ENCODE measurements at regions not wholly inside any gene's neighbourhood (a gene's known extent, or its start where the extent isn't known, plus 50 kb on each side); places are given as distances from the start of the nearest gene placed in this dataset.

DNA sequence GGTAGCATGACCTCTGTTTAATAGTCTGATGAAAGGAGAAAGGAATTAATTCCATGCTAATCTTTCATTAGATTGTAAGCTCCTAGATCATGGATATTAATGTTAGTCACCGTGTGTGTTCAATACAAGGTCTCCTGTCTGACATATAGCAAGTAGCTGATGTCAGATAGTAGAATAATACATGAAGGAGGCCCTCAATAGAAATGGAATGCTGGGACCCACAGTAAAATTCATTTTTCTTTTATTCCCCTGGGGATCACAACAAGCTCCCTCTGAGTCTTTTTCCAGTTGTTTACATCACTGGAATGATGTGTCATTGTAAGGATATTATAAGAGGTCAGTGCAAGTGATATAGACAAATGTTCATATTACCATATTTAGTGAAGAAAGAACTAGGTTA lies 240.3 kb upstream of the TRPC7 start:
- Histone ChIP-seq H3K27me3 (replicated peaks; ENCODE audit: insufficient read depth) (no peaks in the 10 kb centered on the region), H3K9ac (no peak overlapping the region), H4K20me1 (ENCODE audit: insufficient read depth) (no peaks in the 10 kb centered on the region), H3K36me3 (ENCODE audit: low read depth) (no peaks in the 10 kb centered on the region), H3K4me1 (ENCODE audit: insufficient read depth) (no peaks in the 10 kb centered on the region), H3K79me2 (ENCODE audit: insufficient read depth) (no peaks in the 10 kb centered on the region), H3K9me3 (ENCODE audit: low read depth) (no peaks in the 10 kb centered on the region), H2AFZ (no peak overlapping the region), H3K9me2 (ENCODE audit: insufficient read depth) (no peaks in the 10 kb centered on the region), H3K4me2 (ENCODE audit: unreplicated experiment) (no peak overlapping the region), H3K27ac (no peak overlapping the region), H3K4me3 (no peak overlapping the region), H3F3A (ENCODE audit: insufficient read depth) (no peaks in the 10 kb centered on the region)
- DNase-seq = no peak
- in situ Hi-C loops (cut with MboI) = no loop called here
- 44 to 60% methylated on average over 1 of the region's 1 CpG for WGBS, 2 experiments (ENCODE audit: low coverage in 1 of 2, low lambda C conversion rate in 2 of 2, missing lambda C conversion rate in 2 of 2)
- TF ChIP-seq EZH2 (IDR thresholded peaks at IDR 0.05; ENCODE audit: insufficient read depth, poor library complexity, severe bottlenecking) (no peak), EZH2phosphoT487 (IDR thresholded peaks at IDR 0.05; ENCODE audit: insufficient read depth, low read depth) (no peak)

DNA sequence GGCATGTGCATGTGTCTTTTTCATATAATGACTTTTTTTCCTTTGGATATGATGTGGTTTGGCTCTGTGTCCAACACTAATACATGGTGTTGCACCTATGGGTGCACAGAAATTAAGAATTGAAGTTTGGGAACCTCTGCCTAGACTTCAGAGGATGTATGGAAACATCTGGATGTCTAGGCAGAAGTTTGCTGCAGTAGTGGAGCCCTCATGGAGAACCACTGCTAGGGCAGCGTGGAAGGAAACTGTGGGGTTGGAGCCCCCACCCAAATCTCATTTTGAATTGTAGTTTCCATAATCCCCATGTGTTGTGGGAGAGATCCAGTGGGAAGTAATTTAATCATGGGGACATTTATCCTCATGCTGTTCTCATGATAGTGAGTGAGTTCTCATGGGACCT lies 235.0 kb upstream of the TRPC7 start:
- no peaks in the 10 kb centered on the region for H3K36me3 ChIP-seq (ENCODE audit: low read depth)
- H3K4me1 ChIP-seq (ENCODE audit: insufficient read depth) = no peaks in the 10 kb centered on the region
- H3K27me3 ChIP-seq (replicated peaks; ENCODE audit: insufficient read depth) = no peaks in the 10 kb centered on the region
- no peak for DNase-seq
- no peaks in the 10 kb centered on the region for H3K9me2 ChIP-seq (ENCODE audit: insufficient read depth)
- no peak overlapping the region for H2AFZ ChIP-seq
- no peak overlapping the region for H3K27ac ChIP-seq
- H3F3A ChIP-seq (ENCODE audit: insufficient read depth) = no peaks in the 10 kb centered on the region
- H3K9me3 ChIP-seq (ENCODE audit: low read depth) = no peaks in the 10 kb centered on the region
- TF ChIP-seq EZH2phosphoT487 (IDR thresholded peaks at IDR 0.05; ENCODE audit: insufficient read depth, low read depth) (no peak), EZH2 (IDR thresholded peaks at IDR 0.05; ENCODE audit: insufficient read depth, poor library complexity, severe bottlenecking) (no peak)
- no peak overlapping the region for H3K4me2 ChIP-seq (ENCODE audit: unreplicated experiment)
- H3K9ac ChIP-seq = no peak overlapping the region
- no peaks in the 10 kb centered on the region for H3K79me2 ChIP-seq (ENCODE audit: insufficient read depth)
- 33 to 48% methylated on average over 1 of the region's 1 CpG for WGBS, 2 experiments (ENCODE audit: low coverage in 1 of 2, low lambda C conversion rate in 2 of 2, missing lambda C conversion rate in 2 of 2)
- no peaks in the 10 kb centered on the region for H4K20me1 ChIP-seq (ENCODE audit: insufficient read depth)
- in situ Hi-C loops (cut with MboI) = no loop called here
- H3K4me3 ChIP-seq = no peak overlapping the region

DNA sequence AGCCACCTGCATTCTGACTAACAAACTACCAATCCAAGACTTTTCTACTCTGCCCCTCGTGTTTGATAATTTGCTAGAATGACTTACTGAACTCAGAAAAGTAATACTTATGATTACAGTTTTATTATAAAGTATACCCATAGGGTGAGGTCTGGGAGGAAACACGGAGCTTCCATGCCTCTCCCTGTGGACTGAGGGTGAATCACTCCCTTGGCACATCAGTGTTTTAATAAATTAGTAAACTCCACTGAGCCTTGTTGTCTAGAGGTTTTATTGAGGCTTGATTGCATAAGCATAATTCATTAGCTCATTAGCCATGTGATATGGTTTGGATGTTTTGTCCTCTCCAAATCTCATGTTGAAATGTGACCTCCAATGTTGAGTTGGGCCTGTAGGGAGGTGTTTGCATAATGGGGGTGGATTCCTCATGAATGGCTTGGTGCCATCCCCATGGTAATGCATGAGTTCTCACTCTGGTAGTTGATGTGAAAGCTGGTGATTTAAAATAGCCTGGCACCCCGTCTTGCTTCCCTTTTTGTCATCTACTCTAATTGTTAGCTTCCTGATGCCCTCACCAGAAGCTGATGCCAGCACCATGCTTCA lies 233.6 kb upstream of the TRPC7 start:
- no peak overlapping the region for H3K4me3 ChIP-seq
- in situ Hi-C loops (cut with MboI) = no loop called here
- H3K9me3 ChIP-seq (ENCODE audit: low read depth) = no peaks in the 10 kb centered on the region
- H2AFZ ChIP-seq = no peak overlapping the region
- H4K20me1 ChIP-seq (ENCODE audit: insufficient read depth) = no peaks in the 10 kb centered on the region
- H3K4me2 ChIP-seq (ENCODE audit: unreplicated experiment) = no peak overlapping the region
- no peaks in the 10 kb centered on the region for H3K27me3 ChIP-seq (replicated peaks; ENCODE audit: insufficient read depth)
- no peaks in the 10 kb centered on the region for H3K36me3 ChIP-seq (ENCODE audit: low read depth)
- H3F3A ChIP-seq (ENCODE audit: insufficient read depth) = no peaks in the 10 kb centered on the region
- TF ChIP-seq EZH2phosphoT487 (IDR thresholded peaks at IDR 0.05; ENCODE audit: insufficient read depth, low read depth) (no peak), EZH2 (IDR thresholded peaks at IDR 0.05; ENCODE audit: insufficient read depth, poor library complexity, severe bottlenecking) (no peak)
- no peak overlapping the region for H3K27ac ChIP-seq
- no peak overlapping the region for H3K9ac ChIP-seq
- no peak for DNase-seq
- no peaks in the 10 kb centered on the region for H3K79me2 ChIP-seq (ENCODE audit: insufficient read depth)
- no peaks in the 10 kb centered on the region for H3K9me2 ChIP-seq (ENCODE audit: insufficient read depth)
- H3K4me1 ChIP-seq (ENCODE audit: insufficient read depth) = no peaks in the 10 kb centered on the region
- WGBS, 2 experiments (ENCODE audit: low coverage in 1 of 2, low lambda C conversion rate in 2 of 2, missing lambda C conversion rate in 2 of 2) = 16 to 17% methylated on average over 3 of the region's 3 CpGs

DNA sequence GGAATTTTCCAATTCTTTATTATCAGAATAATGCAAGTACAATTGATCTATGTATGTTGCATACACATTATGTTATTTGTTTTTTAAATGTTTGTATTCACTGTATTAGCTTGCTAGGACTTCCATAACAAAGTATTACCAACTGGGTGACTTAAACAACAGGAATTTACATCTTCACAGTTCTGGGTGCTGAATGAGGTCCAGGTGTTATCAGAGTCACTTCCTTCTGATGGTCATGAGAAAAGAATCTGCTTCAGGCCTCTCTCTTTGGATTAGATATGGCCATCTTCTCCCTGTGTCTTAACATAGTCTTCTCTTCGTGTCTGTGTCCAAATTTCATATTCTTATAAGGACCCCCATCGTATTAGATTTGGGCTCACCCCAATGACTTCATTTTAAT lies 229.1 kb upstream of the TRPC7 start:
- Histone ChIP-seq H3K27ac (no peak overlapping the region), H3K79me2 (ENCODE audit: insufficient read depth) (no peaks in the 10 kb centered on the region), H3K4me3 (no peak overlapping the region), H3K27me3 (replicated peaks; ENCODE audit: insufficient read depth) (no peaks in the 10 kb centered on the region), H3K4me1 (ENCODE audit: insufficient read depth) (no peaks in the 10 kb centered on the region), H3K9me3 (ENCODE audit: low read depth) (no peaks in the 10 kb centered on the region), H3K9me2 (ENCODE audit: insufficient read depth) (no peaks in the 10 kb centered on the region), H4K20me1 (ENCODE audit: insufficient read depth) (no peaks in the 10 kb centered on the region), H3K4me2 (ENCODE audit: unreplicated experiment) (no peak overlapping the region), H3F3A (ENCODE audit: insufficient read depth) (no peaks in the 10 kb centered on the region), H3K36me3 (ENCODE audit: low read depth) (no peaks in the 10 kb centered on the region), H2AFZ (no peak overlapping the region), H3K9ac (no peak overlapping the region)
- DNase-seq = no peak
- in situ Hi-C loops (cut with MboI) = no loop called here
- WGBS, 2 experiments (ENCODE audit: low coverage in 1 of 2, low lambda C conversion rate in 2 of 2, missing lambda C conversion rate in 2 of 2) = 29 to 31% methylated on average over 2 of the region's 2 CpGs
- TF ChIP-seq EZH2 (IDR thresholded peaks at IDR 0.05; ENCODE audit: insufficient read depth, poor library complexity, severe bottlenecking) (no peak), EZH2phosphoT487 (IDR thresholded peaks at IDR 0.05; ENCODE audit: insufficient read depth, low read depth) (no peak)

DNA sequence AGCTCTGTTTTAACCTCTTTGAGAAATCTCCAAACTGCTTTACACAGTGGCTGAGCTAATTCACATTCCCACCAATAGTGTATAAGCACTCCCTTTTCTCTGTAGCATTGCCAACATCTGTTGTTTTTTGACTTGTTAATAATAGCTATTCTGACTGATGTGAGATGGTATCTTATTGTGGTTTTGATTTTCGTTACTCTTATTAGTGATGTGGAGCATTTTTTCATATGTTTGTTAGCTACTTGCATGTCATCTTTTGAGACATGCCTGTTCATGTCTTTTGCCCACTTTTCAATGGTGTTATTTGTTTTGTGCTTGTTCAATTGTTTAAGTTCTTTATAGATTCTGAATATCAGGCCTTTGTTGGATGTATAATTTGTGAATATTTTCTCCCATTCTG lies 225.2 kb upstream of the TRPC7 start:
- no peak overlapping the region for H3K9ac ChIP-seq
- H4K20me1 ChIP-seq (ENCODE audit: insufficient read depth) = no peaks in the 10 kb centered on the region
- in situ Hi-C loops (cut with MboI) = no loop called here
- H3K9me2 ChIP-seq (ENCODE audit: insufficient read depth) = no peaks in the 10 kb centered on the region
- no peak for DNase-seq
- no peak overlapping the region for H3K27ac ChIP-seq
- H2AFZ ChIP-seq = no peak overlapping the region
- no peak overlapping the region for H3K4me3 ChIP-seq
- H3K79me2 ChIP-seq (ENCODE audit: insufficient read depth) = no peaks in the 10 kb centered on the region
- WGBS, 2 experiments (ENCODE audit: low coverage in 1 of 2, low lambda C conversion rate in 2 of 2, missing lambda C conversion rate in 2 of 2) = 4 to 5% methylated on average over 1 of the region's 1 CpG
- H3K36me3 ChIP-seq (ENCODE audit: low read depth) = no peaks in the 10 kb centered on the region
- TF ChIP-seq EZH2phosphoT487 (IDR thresholded peaks at IDR 0.05; ENCODE audit: insufficient read depth, low read depth) (no peak), EZH2 (IDR thresholded peaks at IDR 0.05; ENCODE audit: insufficient read depth, poor library complexity, severe bottlenecking) (no peak)
- H3F3A ChIP-seq (ENCODE audit: insufficient read depth) = no peaks in the 10 kb centered on the region
- H3K4me1 ChIP-seq (ENCODE audit: insufficient read depth) = no peaks in the 10 kb centered on the region
- H3K27me3 ChIP-seq (replicated peaks; ENCODE audit: insufficient read depth) = no peaks in the 10 kb centered on the region
- no peak overlapping the region for H3K4me2 ChIP-seq (ENCODE audit: unreplicated experiment)
- no peaks in the 10 kb centered on the region for H3K9me3 ChIP-seq (ENCODE audit: low read depth)
